Epithelial cell of proximal tubule (primary cell): ENCODE measurements at regions not wholly inside any gene's neighbourhood (a gene's known extent, or its start where the extent isn't known, plus 50 kb on each side); places are given as distances from the start of the nearest gene placed in this dataset.
"Not testable (repeated sequence)": the region's sequence is repeated elsewhere in the genome, so short reads cannot be mapped to it uniquely, and the experiment has no call there.

Source experiments
- DNase-seq: peaks from one replicate; pipeline ENCODE4 v3.0.0-alpha.2; 2011; ENCODE audit warnings: low read depth
- H3K4me3 ChIP-seq: 2 replicates; pipeline ENCODE4 v1.5.1; 2011; ENCODE audit warnings: low read depth, mild to moderate bottlenecking, low read length
- CTCF ChIP-seq: conservative IDR thresholded peaks from 2 replicates; pipeline ENCODE4 v1.5.1; 2012; ENCODE audit warnings: low read depth, mild to moderate bottlenecking, low read length

DNA sequence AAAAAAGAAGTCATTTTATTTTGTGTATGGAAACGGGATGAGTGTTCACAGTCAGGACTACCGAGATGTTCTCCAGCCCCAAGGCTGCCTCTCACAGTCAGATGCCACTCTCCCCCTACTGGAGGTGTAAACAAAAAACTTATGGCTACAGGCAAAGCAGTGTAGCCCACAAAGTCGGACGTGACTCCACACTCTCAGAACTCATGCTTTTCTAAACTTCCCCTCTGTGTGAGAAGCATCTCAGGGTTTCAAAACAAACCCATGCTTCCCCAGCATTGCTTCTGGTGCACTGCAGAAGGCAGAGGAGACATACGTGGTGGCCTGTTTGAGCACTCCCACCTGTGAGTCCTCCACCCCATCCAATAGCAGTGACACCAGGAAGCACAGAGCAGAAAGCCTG lies 580.3 kb downstream of the BNC2 start:
- no peak overlapping the region for H3K4me3 ChIP-seq
- no peak for DNase-seq
- no peak for TF ChIP-seq CTCF

DNA sequence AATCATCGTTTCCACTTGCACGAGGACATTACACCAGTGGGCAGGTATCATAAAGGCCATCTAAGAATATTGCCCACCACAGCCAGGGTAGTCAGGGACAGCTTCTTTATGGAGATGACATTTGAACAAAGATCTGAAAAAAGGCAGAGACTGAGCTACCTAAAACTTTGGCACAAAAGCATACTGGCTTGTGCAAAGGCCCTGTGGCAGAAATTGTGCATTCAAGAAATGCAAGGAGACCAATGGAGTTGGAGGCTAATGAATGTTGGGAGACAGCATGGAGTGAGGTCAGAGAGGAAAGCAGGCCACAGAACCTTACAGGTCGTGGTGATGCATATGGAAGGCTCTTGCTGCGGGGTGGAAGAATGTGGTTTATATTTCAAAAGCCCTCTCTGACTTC lies 578.5 kb downstream of the BNC2 start:
- TF ChIP-seq CTCF = no peak
- no peak for DNase-seq
- H3K4me3 ChIP-seq = no peak overlapping the region

DNA sequence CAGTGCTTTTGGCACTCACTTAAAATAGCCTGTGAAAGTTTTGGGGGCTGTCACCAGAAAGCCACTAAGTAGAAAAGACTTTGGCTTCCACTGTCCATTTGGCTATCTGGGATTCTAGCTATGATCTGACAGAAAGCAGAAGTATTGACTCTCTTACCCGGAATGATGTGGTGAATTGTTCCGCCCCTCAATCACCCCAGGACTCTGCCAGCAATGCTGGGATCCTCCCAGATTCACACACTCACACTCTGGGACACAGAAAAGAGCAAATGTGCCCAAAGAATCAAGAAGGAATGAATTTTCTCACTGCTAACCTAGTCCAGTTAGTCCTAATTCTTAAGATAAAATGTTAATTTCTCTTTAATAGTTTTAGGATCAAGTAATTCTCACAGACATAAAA lies 576.9 kb downstream of the BNC2 start:
- H3K4me3 ChIP-seq = no peak overlapping the region
- DNase-seq = no peak
- no peak for TF ChIP-seq CTCF

- DNase-seq = no peak
- H3K4me3 ChIP-seq = no peak overlapping the region
- no peak for TF ChIP-seq CTCF
These were observed 576.2 kb downstream of the BNC2 start for GRCh38 chr9:16294133-16294770.

- DNase-seq, H3K4me3 ChIP-seq: not testable (repeated sequence)
These were observed 575.5 kb downstream of the BNC2 start for GRCh38 chr9:16294940-16295339.

- DNase-seq, H3K4me3 ChIP-seq: not testable (repeated sequence)
These were observed 571.1 kb downstream of the BNC2 start for GRCh38 chr9:16299368-16299767.

- H3K4me3 ChIP-seq = no peak overlapping the region
- TF ChIP-seq CTCF = no peak
- no peak for DNase-seq
These were observed 567.0 kb downstream of the BNC2 start for GRCh38 chr9:16303506-16303905.

- H3K4me3 ChIP-seq = no peak overlapping the region
- TF ChIP-seq CTCF = no peak
- DNase-seq = no peak
These were observed 566.2 kb downstream of the BNC2 start for GRCh38 chr9:16304301-16304700.
